Activated naive CD4-positive, alpha-beta T cell treated with anti-CD3 and anti-CD28 coated beads, Interleukin-2, amount 50 U/mL, for 16 hours (primary cell): ENCODE measurements at regions not wholly inside any gene's neighbourhood (a gene's known extent, or its start where the extent isn't known, plus 50 kb on each side); places are given as distances from the start of the nearest gene placed in this dataset.

ENCODE experiments used
- DNase-seq: peaks from one replicate; pipeline ENCODE4 v3.0.0-alpha.2; 2020

DNA sequence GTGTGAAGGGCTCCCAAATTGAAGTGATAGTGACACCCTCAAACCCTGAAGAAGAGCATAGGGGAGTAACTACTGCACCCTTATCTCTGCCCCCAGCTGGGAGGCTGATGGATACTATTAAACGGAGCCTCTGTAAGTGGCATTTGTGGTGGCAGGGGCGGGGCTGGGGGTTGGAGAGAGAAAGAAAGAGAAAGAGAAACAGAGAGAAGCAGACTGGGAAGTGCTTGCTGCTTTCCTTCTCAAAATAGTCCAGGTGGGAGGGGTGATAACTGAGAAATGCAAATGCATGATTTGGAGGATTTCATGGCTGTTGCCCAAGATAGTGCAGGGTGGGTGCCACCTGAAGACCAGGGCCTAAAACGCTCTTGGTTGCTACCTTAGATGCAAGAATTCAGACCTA, 253.5 kb upstream of the GATB start:
- DNase-seq, result peak; percentile 61

DNA sequence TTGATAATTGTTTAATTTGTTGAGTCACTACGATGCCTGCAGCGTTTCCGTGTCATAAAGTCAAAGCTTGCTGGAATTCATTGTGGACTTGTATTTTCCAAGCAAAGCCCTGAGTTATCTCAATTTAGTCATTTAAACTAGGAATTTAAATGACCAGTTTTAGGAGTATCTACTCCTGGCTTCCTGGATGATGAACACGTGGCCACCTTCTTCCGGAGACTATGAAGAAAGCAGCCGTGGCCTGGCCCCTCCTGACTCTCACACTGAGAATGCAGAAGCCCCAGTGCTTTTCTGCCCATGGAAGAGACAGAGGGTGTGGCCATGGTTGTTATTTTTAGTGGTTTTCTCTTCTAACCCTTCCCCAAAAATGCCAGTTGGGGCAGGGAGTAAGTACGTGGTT, 250.7 kb upstream of the GATB start:
- DNase-seq, result no peak

DNA sequence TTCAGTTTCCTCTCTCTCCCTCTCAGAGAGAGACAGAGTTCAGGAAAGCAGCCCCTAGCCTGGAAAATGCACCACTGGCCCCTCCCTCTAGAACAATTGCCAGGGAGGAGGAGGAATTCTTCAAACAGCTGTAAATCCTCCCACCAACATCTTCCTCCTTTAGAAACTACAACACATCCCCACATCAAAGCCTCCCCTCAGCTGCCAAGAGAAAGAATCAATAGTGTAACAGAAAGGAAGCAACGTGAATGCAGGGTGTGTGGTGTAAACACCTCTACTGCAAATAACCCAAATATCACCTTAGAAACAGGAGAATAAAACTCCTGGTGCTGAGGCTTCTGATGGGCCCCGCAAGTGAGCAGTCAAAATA, 249.9 kb upstream of the GATB start:
- DNase-seq, result no peak

DNA sequence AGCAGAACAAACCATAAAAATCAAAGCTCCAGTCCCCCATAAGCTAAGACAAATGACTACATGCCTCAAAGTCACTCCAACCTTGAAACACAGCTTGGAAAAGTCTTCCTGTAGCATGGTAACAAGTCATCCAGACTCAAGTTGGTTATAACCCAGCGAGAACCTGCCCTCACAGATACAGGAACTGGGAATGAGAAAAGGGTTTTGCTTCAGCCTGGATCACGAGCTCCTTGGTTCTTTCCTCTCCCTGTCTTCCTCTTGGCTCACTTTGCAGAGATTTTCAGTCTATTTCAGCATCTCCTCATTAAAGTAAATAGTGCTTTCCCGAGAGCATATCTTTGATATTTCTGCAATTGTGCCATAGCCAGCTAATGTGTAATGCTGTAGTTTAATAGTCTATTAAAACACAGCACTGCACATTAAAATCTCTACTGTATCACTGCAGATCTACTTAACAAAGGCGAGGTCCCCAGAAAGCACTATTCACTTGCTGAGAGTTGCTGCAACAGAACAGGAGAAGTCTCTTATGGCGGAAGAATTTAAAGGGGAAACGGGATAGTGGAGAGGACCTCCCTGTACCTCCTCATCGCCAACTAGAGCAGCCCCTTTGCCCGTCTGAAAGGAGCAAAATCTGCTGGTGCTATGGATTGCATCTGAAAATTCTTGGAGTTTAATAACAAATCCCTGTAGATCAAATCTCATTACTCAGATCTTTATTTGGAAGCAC, 249.3 kb upstream of the GATB start:
- DNase-seq, result no peak

DNA sequence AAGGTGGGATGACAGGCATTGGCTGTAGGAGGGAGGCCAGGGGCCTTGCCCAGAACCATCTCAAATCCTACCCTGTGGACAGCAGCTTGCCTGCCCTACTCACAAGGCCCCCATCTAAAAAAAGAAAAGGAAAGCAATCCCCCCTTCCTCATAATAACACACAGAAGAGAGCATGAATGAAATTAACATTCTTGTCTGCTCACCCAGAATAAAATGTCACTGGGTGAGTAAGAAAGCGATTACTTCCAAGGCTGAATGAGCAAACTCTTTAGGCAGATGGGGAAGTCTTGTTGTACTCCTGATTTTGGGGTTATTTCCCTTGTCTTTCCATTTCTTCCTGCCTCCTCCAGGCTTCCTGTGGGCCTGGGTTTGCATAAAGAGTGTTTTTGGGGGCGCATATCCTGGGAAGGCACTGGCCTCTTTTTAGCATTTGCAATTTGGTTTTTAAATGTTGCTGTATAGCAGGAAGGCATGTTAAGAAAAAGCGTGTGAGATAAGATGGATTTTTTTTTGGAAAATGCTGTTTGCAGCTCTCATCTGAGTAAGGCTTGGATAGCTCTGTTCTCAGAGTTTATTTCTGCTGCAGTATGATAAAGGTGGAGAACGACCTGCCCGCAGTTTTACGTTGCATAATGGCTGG, 248.3 kb upstream of the GATB start:
- DNase-seq, result no peak

DNA sequence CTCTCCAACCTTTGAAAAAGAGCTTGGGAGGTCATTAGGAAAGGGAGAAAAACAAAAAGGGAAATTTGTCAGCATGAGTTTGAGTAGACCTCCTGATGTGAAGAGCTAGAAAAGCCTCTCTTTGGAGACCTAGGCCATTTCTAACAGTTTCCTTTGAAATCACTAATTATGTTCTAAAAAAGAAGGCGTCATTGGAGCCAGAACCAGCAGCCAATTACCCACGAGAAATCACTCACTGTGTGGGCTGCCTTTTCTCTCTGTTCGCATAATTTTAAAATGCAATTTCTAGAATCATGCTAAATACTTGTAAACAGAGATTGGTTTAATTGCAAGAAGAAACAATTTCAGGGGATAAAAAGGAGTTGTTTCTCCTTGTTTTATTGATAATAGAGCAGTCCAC, 246.3 kb upstream of the GATB start:
- DNase-seq, result no peak

DNA sequence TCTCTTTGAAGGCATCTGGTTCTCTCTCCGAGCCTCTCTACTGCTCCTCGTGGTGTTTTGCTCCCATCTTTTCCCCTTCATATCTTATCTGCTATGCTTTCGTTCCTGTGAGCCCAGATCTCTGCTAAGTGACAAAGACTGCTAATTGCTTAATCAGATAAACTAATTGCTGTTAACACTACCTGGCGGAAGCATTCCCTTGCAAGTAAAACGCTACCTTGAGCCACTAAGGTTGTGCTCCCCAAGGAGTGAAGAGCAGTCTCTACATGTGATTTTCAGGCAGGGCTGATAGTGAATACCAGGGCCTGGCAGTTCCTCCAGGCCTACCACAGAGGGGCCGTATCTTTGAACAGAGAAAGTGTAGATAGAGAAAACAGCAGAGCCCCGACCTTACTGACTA, 244.0 kb upstream of the GATB start:
- no peak for DNase-seq

DNA sequence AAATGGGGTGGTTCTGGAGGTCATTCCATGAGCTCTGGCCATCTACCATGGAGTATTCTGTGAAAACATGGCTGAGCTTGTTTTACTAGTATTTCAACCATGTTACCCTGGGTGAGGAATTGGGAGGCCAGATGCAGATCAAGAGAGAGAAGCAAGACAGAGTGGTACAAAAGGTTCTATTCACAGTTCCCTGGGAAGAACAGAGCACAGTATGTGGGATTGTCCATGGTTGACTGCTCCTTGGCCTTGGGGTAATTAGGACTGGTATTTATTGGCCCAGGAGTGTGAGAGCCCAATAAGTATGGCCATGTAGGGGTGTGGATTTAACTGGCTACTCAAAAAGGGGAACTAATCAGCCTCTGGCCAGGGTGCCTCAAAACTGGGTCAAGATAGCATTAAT, 239.7 kb upstream of the GATB start:
- DNase-seq, result no peak

DNA sequence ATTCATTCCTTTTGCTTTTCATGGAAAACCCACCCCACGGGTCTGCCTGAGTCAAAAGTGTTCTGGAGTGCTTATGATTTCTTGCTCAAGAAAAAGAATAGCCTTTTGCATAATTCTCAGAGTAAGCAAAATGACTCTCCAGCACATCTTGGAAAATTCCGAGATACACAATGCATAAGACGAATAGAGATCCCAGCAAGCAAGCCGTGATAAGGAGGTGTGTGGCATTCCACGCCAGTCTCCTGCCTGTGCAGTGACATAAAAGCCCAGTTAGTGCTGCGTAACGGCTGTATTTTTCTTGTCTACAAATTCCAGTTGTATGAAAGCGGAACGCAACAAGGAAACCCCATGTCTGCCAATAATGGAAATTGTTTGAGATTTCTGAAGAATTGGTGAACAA, 237.9 kb upstream of the GATB start:
- no peak for DNase-seq

DNA sequence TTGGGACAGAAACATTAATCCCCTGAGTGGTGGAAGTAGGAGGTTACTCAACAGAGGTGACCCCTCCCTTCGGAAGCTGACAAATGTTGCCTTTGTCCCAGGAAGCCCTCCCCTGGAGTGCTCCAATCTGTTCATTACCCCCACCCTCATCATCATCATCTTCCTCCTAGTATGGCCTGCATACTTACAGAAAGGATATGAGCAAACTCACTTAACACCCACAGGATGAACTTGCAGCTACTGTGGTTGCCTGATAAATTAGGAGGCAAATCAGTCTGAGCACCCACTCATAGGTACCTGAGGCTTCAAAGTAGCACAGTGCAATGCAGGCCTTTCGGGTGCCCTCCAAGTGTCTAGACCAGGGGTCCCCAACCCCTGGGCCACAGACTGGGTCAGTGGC, 236.7 kb upstream of the GATB start:
- no peak for DNase-seq

DNA sequence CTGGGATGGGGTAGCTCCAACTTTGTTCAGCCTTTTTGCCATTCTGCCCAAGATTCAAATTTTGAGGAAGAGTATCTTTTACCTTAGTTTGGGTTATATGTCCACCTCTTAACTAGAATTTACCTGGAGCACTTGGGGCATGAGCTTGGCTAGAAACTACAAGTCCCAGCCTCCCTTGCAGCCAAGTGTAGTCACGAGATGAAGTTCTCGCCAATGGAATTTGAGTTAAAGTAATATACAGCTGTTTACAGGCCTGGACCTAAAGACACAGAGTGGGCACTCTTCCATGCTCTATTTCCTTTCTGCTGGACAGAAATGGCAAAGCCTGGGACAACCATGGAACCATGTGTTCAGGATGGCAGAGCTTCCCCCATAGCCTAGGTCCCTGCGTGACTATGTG, 233.6 kb upstream of the GATB start:
- DNase-seq, result no peak

DNA sequence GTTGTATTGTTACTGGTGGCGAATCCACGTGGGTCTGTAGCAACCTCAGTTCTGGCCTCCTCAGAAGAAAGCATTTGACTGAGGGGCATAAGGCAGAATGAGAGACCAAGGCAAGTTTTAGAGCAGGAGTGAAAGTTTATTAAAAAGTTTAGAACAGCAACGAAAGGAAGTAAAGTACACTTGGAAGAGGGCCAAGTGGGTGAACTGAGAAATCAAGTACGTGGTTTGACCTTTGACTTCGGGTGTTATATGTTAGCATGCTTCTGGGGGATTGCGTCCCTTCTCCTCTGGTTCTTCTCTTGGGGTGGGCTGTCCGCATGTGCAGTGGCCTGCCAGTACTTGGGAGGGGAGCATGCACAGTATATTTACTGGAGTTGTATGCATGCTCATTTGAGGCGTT, 232.7 kb upstream of the GATB start:
- no peak for DNase-seq

DNA sequence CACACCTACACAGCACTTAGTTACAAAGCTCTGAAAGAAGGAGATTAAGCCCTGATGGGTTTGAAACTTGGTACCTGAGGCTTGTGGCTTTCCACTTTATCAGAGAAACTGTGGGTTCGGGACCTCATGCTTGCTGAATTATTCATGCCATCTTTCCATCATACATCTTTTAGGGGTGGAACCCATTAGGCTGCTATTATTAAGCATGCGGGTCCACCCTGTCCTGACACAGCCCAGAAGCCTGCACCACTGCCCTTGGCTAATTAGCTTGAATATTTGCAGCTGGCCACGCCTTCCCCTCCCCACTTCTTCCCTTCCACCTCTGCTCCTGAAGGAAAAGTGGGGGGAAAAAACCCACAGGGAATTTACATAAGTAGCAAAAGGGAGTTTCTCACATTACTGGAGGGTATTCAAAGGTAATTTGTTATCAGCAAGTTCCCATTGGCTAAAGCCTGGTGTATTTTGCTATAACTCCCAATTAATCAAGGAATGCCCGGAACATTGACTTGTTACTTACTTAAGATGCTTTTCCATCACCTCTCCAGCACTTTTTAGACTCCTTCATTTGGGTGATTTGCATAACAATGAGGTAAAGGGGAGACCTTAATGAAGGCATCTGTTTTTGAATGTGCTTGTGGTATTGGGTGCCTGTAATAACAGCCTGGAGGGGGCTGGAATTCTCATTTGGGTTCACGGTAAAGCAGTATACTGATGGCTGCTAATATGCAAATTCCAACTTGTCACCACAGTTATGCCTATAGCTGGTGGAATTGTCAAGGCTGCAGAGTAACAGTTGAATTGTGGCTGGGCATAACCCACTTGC, 231.7 kb upstream of the GATB start:
- no peak for DNase-seq

DNA sequence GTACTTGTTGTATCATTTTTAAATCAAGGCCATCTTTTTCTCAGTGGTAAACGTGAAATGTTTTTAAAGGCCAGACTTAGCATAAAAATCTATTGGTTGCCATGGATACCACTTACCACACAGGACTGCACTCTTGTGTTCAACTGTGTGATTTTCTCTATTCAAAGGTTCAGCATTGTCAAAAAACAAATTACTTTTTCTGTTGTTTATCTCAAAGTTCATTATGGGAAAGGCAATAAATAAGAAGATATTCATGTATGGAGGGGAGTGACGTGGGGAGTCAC, 231.0 kb upstream of the GATB start:
- no peak for DNase-seq

DNA sequence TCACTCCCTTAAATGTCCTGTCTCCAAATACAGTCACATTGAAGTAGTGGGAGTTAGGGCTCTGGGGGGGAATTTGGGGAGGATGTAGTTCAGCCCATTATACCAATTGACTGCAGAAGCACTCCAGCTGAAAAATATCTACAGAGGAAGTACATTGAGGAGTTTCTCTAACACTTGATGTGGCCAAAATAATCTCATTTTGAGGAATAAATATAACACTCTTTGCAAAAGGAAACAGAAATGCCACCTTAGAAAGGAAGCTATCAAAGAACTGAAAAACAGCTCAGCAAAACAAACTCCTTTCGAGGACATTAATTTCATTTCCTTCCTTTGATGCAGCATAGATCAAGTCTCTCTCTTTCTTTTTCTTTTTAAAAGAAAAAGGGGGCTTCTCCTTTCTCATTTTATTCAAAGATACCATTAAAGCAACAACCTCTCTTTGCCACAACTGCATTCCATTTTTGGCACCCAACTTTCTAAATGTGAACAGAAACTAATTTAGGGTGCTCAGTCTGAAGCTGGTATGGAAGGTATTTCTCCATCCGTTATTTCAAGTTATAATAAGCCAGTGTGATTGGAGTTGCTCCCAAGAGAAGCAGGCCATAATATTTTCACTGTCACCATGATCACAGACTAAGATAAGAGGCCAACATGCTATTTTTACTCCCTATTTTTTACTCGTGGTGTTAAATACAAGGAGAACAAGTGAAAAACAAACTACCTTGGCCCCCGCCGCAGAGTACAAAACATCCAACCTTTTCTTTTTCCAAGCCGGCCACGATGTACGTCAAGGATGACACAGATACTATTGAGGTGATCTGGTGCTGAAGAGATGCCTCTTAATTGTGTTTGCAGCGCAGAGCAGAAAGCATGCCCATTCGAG, 230.4 kb upstream of the GATB start:
- no peak for DNase-seq

DNA sequence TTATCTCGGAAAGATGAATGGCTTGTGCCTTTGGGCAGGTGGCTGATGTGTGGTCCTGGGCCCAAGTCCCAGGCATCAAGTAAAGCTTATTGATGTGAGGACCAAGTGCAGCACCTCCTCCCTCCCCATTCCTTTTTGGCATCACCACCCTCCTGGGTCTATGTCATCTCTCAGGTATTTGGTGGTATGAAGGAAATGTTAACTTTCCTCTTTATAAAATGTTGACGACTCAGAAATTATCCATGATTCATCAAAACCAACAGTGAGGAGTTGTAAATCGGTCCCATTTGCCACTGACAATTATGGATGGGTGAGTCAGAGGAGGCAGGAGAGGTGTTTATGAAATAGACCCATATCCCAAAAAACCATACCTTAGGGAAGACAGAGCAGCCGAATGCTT, 229.4 kb upstream of the GATB start:
- DNase-seq, result no peak

DNA sequence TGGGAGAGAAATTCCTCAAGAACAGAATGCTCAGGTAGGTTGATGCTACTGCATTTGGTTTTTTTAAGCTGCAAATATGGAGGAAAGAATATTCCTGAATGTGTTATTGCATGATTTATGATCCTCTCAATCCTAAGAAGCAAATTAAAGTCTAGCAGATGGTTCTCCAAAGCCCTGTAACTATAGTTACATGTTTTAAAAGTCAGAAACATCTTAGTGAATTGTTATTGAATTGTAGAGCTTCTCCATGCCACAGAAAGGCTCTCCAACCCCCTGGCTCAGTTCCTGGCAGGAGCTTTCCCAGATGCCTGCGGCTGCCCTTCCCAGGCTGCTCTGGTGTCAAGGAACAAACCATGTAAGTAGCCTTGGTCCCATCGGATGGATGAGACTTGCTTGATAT, 227.8 kb upstream of the GATB start:
- no peak for DNase-seq

DNA sequence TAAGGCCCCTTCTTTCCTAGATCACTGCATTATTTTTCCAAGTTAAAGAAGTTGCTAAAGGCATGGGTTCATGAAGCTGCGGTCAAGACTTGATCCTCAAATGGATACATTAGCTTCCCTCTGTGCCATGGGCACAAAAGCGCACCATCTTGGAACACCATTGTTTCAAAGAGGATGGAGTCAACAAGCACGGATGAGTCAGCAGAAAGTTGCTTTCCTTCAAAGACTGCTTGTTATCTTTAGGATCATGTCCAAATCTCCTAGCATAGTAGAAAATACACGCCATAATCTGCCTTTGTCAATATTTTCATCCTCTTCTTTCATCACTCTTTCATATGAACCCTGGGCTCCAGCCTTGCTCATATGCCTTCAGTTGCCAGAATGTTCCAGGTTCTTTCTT, 226.8 kb upstream of the GATB start:
- DNase-seq, result no peak

DNA sequence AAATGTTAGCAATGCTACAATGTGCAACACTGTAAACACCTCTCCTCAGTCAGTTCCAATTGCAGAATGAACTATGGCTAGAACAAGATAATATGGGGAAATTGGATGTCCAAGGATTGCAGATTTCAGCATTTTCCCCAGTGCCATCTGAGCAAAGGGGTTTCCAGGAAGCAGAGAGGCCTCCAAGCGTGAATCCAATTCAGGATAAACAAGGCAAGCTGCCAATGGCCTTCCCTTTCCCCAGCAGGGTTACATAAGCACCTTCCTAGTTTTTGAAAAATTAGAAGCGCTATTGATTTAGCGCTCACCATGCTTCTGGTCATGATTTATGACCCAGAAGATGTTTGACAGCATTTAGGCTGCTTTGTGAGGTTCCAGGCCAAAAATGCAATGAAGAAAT, 223.0 kb upstream of the GATB start:
- DNase-seq, result no peak

DNA sequence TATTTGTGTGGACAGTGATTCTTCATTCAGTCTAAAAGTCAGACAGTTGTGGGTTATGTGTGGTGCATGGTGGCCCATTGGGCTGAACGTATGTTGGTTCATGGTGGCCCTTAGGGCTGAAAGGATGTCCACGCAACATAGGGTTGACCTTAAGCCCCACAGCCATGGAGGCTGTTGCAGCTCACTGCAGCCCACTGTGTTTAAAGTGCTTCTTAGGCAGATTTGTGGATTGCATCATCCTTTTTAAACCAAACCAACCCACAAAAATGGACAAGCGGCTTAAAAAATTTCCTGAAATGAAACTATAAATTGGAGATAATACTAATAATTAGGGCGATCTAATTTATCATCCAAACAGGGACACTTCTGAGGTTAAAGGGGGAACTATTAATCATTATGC, 219.0 kb upstream of the GATB start:
- no peak for DNase-seq

DNA sequence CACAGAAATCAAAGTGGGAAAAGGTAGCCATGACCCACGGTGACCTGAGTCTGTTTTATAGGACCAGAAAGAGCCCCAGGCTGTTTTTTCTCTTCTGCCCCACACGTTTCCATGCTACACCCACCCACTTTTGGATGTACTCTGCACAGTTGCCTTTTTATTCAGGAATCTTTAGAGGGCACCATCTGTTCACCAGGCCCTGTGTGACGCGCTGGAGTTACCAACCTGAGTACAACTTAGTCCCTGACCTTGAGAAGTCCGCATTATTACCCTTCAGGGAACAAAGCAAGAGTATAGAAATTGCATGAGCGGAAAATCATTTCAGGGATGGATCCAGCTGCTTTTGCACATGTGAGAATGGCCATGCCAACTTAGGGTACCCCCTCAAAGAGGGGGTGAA, 207.8 kb upstream of the GATB start:
- DNase-seq, result no peak

DNA sequence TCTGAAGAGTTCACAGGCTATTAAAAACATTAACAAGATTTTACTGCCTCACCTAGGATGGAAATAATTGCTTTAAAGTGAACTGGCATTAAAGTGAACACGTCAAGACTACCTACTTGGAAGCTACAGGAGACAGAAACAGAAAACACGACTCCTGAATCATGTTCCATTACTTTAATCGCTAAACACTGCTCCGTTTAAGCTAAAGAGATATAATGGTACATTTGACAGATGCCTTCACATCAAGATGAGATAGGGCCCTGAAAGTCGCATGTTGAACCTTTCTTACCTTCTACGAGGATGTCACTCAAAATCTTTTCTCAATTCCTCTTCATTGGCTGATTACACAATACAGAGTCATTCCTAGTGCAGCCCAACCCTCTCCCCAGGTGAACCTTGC, 206.3 kb upstream of the GATB start:
- no peak for DNase-seq

DNA sequence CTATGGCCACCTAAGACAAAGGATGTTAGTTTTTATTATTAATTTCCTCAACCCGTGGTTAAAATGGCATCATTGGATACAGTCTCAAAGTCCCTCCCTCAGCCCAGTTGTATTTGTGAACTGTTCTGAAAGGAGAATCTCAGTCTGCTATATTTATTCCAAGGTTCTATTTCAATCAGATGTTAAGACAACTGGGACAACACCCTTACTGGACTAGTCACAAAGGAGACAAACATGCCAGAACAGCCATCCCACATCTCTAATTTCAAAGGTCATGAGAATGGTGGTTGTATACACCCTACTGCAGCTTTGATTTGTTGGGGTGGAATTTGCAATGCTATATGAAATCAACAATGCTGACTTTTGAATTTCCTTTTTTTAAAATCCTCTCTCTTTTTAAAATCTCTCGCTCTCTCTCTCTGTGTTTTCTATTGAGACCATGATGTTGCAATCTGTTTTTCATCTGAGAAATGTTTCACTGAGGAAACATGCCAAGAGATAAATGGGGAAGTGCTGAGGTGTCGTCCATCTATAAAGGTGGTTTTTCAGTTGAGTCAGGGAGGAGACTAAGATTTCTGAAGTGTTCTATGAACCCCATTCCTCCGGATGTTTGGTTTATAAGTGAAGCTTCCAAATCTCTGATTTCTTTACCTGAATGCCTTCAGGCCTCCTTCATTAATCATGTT, 201.5 kb upstream of the GATB start:
- DNase-seq, result no peak
